HFFc6 (cell line): ENCODE measurements at regions not wholly inside any gene's neighbourhood (a gene's known extent, or its start where the extent isn't known, plus 50 kb on each side); places are given as distances from the start of the nearest gene placed in this dataset.

Source experiments
- DNase-seq: peaks from one replicate; pipeline ENCODE4 v3.0.0-alpha.2; 2018
- H3K27ac Mint-ChIP-seq: 2 replicates; pipeline ENCODE4 v1.8.0; 2020; ENCODE audit warnings: mild to moderate bottlenecking, mixed read lengths
- H3K27me3 Mint-ChIP-seq: 2 replicates; pipeline ENCODE4 v1.8.0; 2021; ENCODE audit warnings: mild to moderate bottlenecking, moderate library complexity, mixed read lengths; ENCODE audit not compliant: insufficient read depth
- H3K36me3 Mint-ChIP-seq: 2 replicates; pipeline ENCODE4 v1.8.0; 2021; ENCODE audit warnings: low read depth, mixed read lengths
- H3K4me1 Mint-ChIP-seq: 2 replicates; pipeline ENCODE4 v1.8.0; 2020; ENCODE audit warnings: low read depth, mixed read lengths
- H3K4me3 Mint-ChIP-seq: 2 replicates; pipeline ENCODE4 v1.8.0; 2020; ENCODE audit warnings: mild to moderate bottlenecking, moderate library complexity, mixed read lengths
- H3K9me3 Mint-ChIP-seq: 2 replicates; pipeline ENCODE4 v1.8.0; 2020; ENCODE audit warnings: mild to moderate bottlenecking, mixed read lengths
- CTCF ChIP-seq: fragments of 200-600 bp; sonication (generic); IDR thresholded peaks from 2 replicates; pipeline ENCODE4 v1.5.0; 2021; ENCODE audit warnings: antibody characterized with exemption, mild to moderate bottlenecking

DNA sequence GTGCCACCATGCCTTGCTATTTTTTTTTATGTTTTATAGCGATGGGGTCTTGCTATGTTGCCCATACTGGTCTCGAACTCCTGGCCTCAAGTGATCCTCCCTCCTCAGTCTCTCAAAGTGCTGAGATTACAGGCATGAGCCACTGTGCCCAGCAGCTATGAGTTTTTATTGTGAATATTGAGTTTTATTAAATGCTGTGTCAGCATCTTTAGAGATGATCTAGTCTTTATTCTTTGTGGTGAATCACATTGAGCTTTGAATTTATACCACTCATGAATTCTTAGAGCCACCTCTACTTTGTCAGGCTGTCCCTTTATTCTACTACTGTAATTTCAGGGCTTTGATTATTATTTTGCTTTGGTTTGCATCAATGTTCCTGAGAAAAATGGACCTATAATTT lies 428.3 kb downstream of the BTBD3 start:
- H3K4me1 Mint-ChIP-seq: no peaks in the 10 kb centered on the region
- no peaks in the 10 kb centered on the region for H3K27me3 Mint-ChIP-seq
- no peak for DNase-seq
- H3K27ac Mint-ChIP-seq: no peak overlapping the region
- TF ChIP-seq CTCF: no peak
- peaks cover 34% of the 10 kb centered on the region for H3K9me3 Mint-ChIP-seq
- no peak overlapping the region for H3K4me3 Mint-ChIP-seq
- no peaks in the 10 kb centered on the region for H3K36me3 Mint-ChIP-seq

DNA sequence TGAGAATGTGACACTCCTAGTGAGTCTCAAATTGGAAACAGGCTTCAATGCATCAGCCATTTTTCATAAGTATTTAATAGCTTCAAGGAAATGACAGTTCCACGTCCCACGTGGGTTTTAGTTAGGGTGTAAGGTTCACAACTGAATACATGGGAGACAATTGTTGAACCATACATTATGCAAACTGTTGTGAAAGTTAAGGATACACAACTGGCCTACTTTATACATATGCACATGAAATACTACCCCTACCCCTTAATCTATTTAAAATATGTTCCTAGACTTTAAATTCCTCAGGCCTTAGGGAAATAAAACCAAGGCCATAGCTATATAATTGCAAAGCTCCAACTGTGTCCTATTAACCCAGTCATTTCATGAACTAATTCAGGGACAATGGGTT lies 436.1 kb downstream of the BTBD3 start:
- no peak overlapping the region for H3K27ac Mint-ChIP-seq
- DNase-seq: no peak
- peaks cover 55% of the 10 kb centered on the region for H3K9me3 Mint-ChIP-seq
- H3K4me1 Mint-ChIP-seq: no peaks in the 10 kb centered on the region
- TF ChIP-seq CTCF: no peak
- H3K36me3 Mint-ChIP-seq: no peaks in the 10 kb centered on the region; the same call in 1 of the 2 replicates
- no peaks in the 10 kb centered on the region for H3K27me3 Mint-ChIP-seq
- H3K4me3 Mint-ChIP-seq: no peak overlapping the region

- DNase-seq: no peak
- no peak for TF ChIP-seq CTCF
- no peak overlapping the region for H3K4me3 Mint-ChIP-seq
- H3K27me3 Mint-ChIP-seq: no peaks in the 10 kb centered on the region
- no peaks in the 10 kb centered on the region; the same call in 1 of the 2 replicates for H3K36me3 Mint-ChIP-seq
- H3K9me3 Mint-ChIP-seq: peaks cover 59% of the 10 kb centered on the region
- H3K27ac Mint-ChIP-seq: no peak overlapping the region
- no peaks in the 10 kb centered on the region for H3K4me1 Mint-ChIP-seq
Observed at GRCh38 chr20:12354725-12355124, 437.0 kb downstream of the BTBD3 start.

DNA sequence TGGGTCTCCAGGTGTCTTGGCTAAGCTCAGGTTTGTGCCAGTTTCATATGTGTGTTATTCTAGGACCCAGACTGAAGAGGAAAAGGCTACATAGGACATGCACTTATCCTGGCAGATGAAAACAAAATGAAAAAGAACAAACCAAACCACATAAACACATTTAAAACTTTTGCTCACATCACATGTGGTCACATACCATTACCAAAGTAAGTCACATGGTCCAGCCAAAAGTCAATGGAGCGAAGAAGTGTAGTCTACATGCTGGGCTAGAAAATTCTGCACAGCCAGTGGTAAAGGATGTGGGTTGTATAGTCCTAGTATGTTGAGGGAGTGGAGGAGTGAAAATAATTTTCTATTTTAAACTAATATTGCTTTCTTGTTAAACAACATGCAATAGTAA lies 437.5 kb downstream of the BTBD3 start:
- Mint-ChIP-seq H3K4me1 (no peaks in the 10 kb centered on the region), H3K9me3 (peaks cover 59% of the 10 kb centered on the region), H3K36me3 (no peaks in the 10 kb centered on the region; the same call in 1 of the 2 replicates), H3K27ac (no peak overlapping the region), H3K27me3 (no peaks in the 10 kb centered on the region), H3K4me3 (no peak overlapping the region)
- DNase-seq: no peak
- no peak for TF ChIP-seq CTCF

GRCh38 chr20:12358006-12358654 lies 440.4 kb downstream of the BTBD3 start:
- TF ChIP-seq CTCF: no peak
- Mint-ChIP-seq H3K4me1 (no peaks in the 10 kb centered on the region), H3K27ac (no peak overlapping the region), H3K9me3 (peaks cover 45% of the 10 kb centered on the region), H3K27me3 (no peaks in the 10 kb centered on the region), H3K36me3 (no peaks in the 10 kb centered on the region; the same call in 1 of the 2 replicates), H3K4me3 (no peak overlapping the region)
- no peak for DNase-seq

GRCh38 chr20:12358655-12359009 lies 440.9 kb downstream of the BTBD3 start:
- Mint-ChIP-seq H3K27ac (no peak overlapping the region), H3K4me1 (no peaks in the 10 kb centered on the region), H3K27me3 (no peaks in the 10 kb centered on the region), H3K4me3 (no peak overlapping the region), H3K9me3 (peaks cover 48% of the 10 kb centered on the region), H3K36me3 (no peaks in the 10 kb centered on the region; the same call in 1 of the 2 replicates)
- DNase-seq: no peak
- TF ChIP-seq CTCF: no peak
